ENCODE measurements at regions not wholly inside any gene's neighbourhood (a gene's known extent, or its start where the extent isn't known, plus 50 kb on each side); places are given as distances from the start of the nearest gene placed in this dataset.
A peak's percentile ranks its signal among the peaks of the same experiment; 100 is the strongest.
"Not testable (repeated sequence)": the region's sequence is repeated elsewhere in the genome, so short reads cannot be mapped to it uniquely, and the experiment has no call there.

GRCh38 chr9:61817127-61817705 lies 627.4 kb downstream of the SPATA31A7 start:
- DNase-seq (ENCODE audit: low read depth in 1 of 2, low spot score in 1 of 2); H3K4me2 ChIP-seq; H3K4me3 ChIP-seq; H3K9me3 ChIP-seq; POLR2A ChIA-PET; H3K27ac ChIP-seq; ATAC-seq; CTCF ChIA-PET; H3K4me1 ChIP-seq; FAIRE-seq: not testable (repeated sequence)
- no CpG with 5 or more reads among the region's 4 CpGs for WGBS (ENCODE audit: missing lambda C conversion rate)

DNA sequence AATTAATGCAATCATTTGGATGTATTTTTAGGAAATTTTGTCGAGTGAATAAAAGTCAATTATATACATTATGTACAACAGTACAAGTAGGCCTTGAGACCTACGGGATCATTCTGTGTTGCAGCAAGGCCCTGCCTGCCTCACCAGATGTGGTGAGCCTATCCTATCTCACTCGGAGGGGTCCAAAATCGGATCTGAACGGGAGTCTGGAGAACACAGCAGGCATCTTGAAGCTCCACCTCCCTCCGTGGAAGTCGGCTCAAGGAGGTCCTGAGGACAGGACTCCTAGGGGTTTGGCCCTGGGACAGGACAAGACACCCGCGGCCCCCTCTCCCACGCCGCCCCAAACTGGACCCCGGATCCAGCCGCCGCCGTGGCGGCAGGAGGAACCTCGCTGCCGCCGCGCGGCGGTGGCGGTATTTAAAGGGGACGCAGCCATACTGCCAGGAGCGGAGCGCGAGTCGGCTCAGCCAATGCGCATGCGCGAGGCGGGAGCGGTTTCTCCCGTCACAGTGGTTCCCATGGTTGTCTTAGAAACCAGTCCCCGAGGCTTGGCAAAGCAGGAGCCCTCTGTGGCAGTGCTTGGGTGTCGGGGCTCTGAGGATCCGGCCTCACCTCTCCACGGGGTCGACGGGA lies 663.9 kb downstream of the SPATA31A7 start:
- DNase-seq (ENCODE audit: low read depth in 1 of 2, low spot score in 1 of 2); H3K4me1 ChIP-seq; H3K27ac ChIP-seq; CTCF ChIA-PET; H3K9me3 ChIP-seq; FAIRE-seq; POLR2A ChIA-PET; H3K4me2 ChIP-seq; H3K4me3 ChIP-seq: not testable (repeated sequence)
- peak; percentile 66; the same call in 1 of the 2 replicates for TF ChIP-seq E2F6 (IDR thresholded peaks at IDR 0.05; ENCODE audit: borderline replicate concordance, low read depth)
- ATAC-seq: peak; percentile 81 to 90
- WGBS (ENCODE audit: missing lambda C conversion rate): 24% methylated on average over 21 of the region's 40 CpGs

GRCh38 chr9:61854260-61854640 lies 664.4 kb downstream of the SPATA31A7 start:
- CTCF ChIA-PET; H3K4me2 ChIP-seq; ATAC-seq; H3K9me3 ChIP-seq; H3K27ac ChIP-seq; H3K4me1 ChIP-seq; FAIRE-seq; DNase-seq (ENCODE audit: low read depth in 1 of 2, low spot score in 1 of 2); H3K4me3 ChIP-seq; POLR2A ChIA-PET: not testable (repeated sequence)
- WGBS (ENCODE audit: missing lambda C conversion rate): no CpG with 5 or more reads among the region's 21 CpGs

GRCh38 chr9:61856283-61856682 lies 666.4 kb downstream of the SPATA31A7 start:
- H3K4me3 ChIP-seq; CTCF ChIA-PET; H3K4me2 ChIP-seq; H3K9me3 ChIP-seq; POLR2A ChIA-PET; H3K27ac ChIP-seq; H3K4me1 ChIP-seq; DNase-seq (ENCODE audit: low read depth in 1 of 2, low spot score in 1 of 2): not testable (repeated sequence)
- FAIRE-seq: peak; percentile 72
- peak; percentile 47 to 82; a peak in 5 of 6 replicates for ATAC-seq
- no CpG with 5 or more reads among the region's 33 CpGs for WGBS (ENCODE audit: missing lambda C conversion rate)

- CTCF ChIA-PET; H3K9me3 ChIP-seq; H3K4me1 ChIP-seq; H3K4me2 ChIP-seq; DNase-seq (ENCODE audit: low read depth in 1 of 2, low spot score in 1 of 2); H3K4me3 ChIP-seq; H3K27ac ChIP-seq; POLR2A ChIA-PET: not testable (repeated sequence)
- 19% methylated on average over 8 of the region's 28 CpGs for WGBS (ENCODE audit: missing lambda C conversion rate)
- ATAC-seq (peak; percentile 16 to 55; a peak in 3 of 6 replicates), FAIRE-seq (peak; percentile 70)
Observed at GRCh38 chr9:61856858-61857453, 667.1 kb downstream of the SPATA31A7 start.

GRCh38 chr9:61857709-61858351 lies 668.0 kb downstream of the SPATA31A7 start:
- H3K27ac ChIP-seq; POLR2A ChIA-PET; H3K4me2 ChIP-seq; H3K4me3 ChIP-seq; FAIRE-seq; H3K9me3 ChIP-seq; H3K4me1 ChIP-seq; CTCF ChIA-PET; DNase-seq (ENCODE audit: low read depth in 1 of 2, low spot score in 1 of 2): not testable (repeated sequence)
- WGBS (ENCODE audit: missing lambda C conversion rate): no CpG with 5 or more reads among the region's 42 CpGs
- peak; percentile 79 to 92 for ATAC-seq

- POLR2A ChIA-PET; DNase-seq (ENCODE audit: low read depth in 1 of 2, low spot score in 1 of 2); H3K4me1 ChIP-seq; CTCF ChIA-PET; FAIRE-seq; H3K27ac ChIP-seq; H3K9me3 ChIP-seq; ATAC-seq; H3K4me3 ChIP-seq; H3K4me2 ChIP-seq: not testable (repeated sequence)
- WGBS (ENCODE audit: missing lambda C conversion rate): 89% methylated on average over 10 of the region's 29 CpGs
Observed at GRCh38 chr9:61862431-61862971, 672.7 kb downstream of the SPATA31A7 start.

GRCh38 chr9:61864463-61864862 lies 674.6 kb downstream of the SPATA31A7 start:
- WGBS (ENCODE audit: missing lambda C conversion rate): 86% methylated on average over 5 of the region's 7 CpGs
- FAIRE-seq; POLR2A ChIA-PET; H3K27ac ChIP-seq; H3K4me2 ChIP-seq; ATAC-seq; H3K4me1 ChIP-seq; DNase-seq (ENCODE audit: low read depth in 1 of 2, low spot score in 1 of 2); H3K9me3 ChIP-seq; H3K4me3 ChIP-seq; CTCF ChIA-PET: not testable (repeated sequence)

DNA sequence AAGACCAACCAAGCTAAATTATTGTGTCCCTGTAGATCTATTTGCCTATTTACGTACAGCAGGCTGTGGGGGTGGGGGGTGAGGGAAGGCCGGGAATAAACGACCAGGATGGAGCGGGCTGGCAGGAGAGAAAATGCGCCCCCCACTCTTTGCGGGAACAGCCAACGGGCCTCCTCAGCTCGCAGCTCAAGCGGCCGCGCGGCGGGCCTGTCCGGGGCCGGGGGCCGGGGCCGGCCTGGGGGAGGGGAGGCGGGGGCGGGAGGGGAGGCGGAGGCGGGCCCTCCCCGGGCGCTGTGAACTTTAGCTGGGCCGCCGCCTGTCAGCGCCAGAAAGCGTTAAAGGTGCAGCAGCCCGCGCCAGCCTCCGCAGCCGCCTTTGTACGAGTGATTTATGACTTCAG lies 679.1 kb downstream of the SPATA31A7 start:
- H3K27ac ChIP-seq; H3K4me1 ChIP-seq; H3K4me2 ChIP-seq; CTCF ChIA-PET; FAIRE-seq; DNase-seq (ENCODE audit: low read depth in 1 of 2, low spot score in 1 of 2); POLR2A ChIA-PET; ATAC-seq; H3K9me3 ChIP-seq; H3K4me3 ChIP-seq: not testable (repeated sequence)
- no CpG with 5 or more reads among the region's 32 CpGs for WGBS (ENCODE audit: missing lambda C conversion rate)

- DNase-seq (ENCODE audit: low read depth in 1 of 2, low spot score in 1 of 2); H3K4me3 ChIP-seq; H3K9me3 ChIP-seq; FAIRE-seq; POLR2A ChIA-PET; H3K4me2 ChIP-seq; H3K27ac ChIP-seq; CTCF ChIA-PET; ATAC-seq; H3K4me1 ChIP-seq: not testable (repeated sequence)
- WGBS (ENCODE audit: missing lambda C conversion rate): 76% methylated on average over 1 of the region's 2 CpGs
Observed at GRCh38 chr9:61872329-61872728, 682.5 kb downstream of the SPATA31A7 start.

Measured in A549 (cell line).